ENCODE measurements at regions not wholly inside any gene's neighbourhood (a gene's known extent, or its start where the extent isn't known, plus 50 kb on each side); places are given as distances from the start of the nearest gene placed in this dataset.

- ATAC-seq: no peak
- Mint-ChIP-seq H3K9me3 (no peaks in the 10 kb centered on the region), H3K27ac (no peak overlapping the region), H3K36me3 (no peaks in the 10 kb centered on the region)
- DNase-seq (ENCODE audit: low spot score in 2 of 2): no peak
Measured at GRCh38 chr16:50861451-50861850, 119.6 kb downstream of the CYLD start.

GRCh38 chr16:50859628-50860360 lies 117.9 kb downstream of the CYLD start:
- DNase-seq (ENCODE audit: low spot score in 2 of 2) (no peak), ATAC-seq (no peak)
- Mint-ChIP-seq H3K36me3 (no peaks in the 10 kb centered on the region), H3K9me3 (no peaks in the 10 kb centered on the region), H3K27ac (peak overlapping the region in 1 of 2 donors; percentile 47)

- Mint-ChIP-seq H3K27ac (no peak overlapping the region), H3K9me3 (no peaks in the 10 kb centered on the region), H3K36me3 (no peaks in the 10 kb centered on the region)
- ATAC-seq (no peak), DNase-seq (ENCODE audit: low spot score in 2 of 2) (no peak)
Measured at GRCh38 chr16:50858877-50859627, 117.2 kb downstream of the CYLD start.

- no peak for DNase-seq (ENCODE audit: low spot score in 2 of 2)
- no peak for ATAC-seq
- Mint-ChIP-seq H3K9me3 (no peaks in the 10 kb centered on the region), H3K27ac (no peak overlapping the region), H3K36me3 (no peaks in the 10 kb centered on the region)
Measured at GRCh38 chr16:50858376-50858775, 116.5 kb downstream of the CYLD start.

GRCh38 chr16:50857881-50858280 lies 116.0 kb downstream of the CYLD start:
- H3K9me3 Mint-ChIP-seq: no peaks in the 10 kb centered on the region
- no peak overlapping the region for H3K27ac Mint-ChIP-seq
- no peak for ATAC-seq
- H3K36me3 Mint-ChIP-seq: no peaks in the 10 kb centered on the region
- no peak for DNase-seq (ENCODE audit: low spot score in 2 of 2)

GRCh38 chr16:50856991-50857390 lies 115.1 kb downstream of the CYLD start:
- peak overlapping the region in 1 of 2 donors; percentile 33 for H3K27ac Mint-ChIP-seq
- no peaks in the 10 kb centered on the region for H3K36me3 Mint-ChIP-seq
- DNase-seq (ENCODE audit: low spot score in 2 of 2): no peak
- no peak for ATAC-seq
- H3K9me3 Mint-ChIP-seq: no peaks in the 10 kb centered on the region

GRCh38 chr16:50853329-50853728 lies 111.4 kb downstream of the CYLD start:
- DNase-seq (ENCODE audit: low spot score in 2 of 2) (no peak), ATAC-seq (no peak)
- Mint-ChIP-seq H3K9me3 (no peaks in the 10 kb centered on the region), H3K36me3 (no peaks in the 10 kb centered on the region), H3K27ac (no peak overlapping the region)

Data from activated naive CD4-positive, alpha-beta T cell treated with anti-CD3 and anti-CD28 coated beads, Interleukin-2, amount 50 U/mL, for 72 hours (primary cell).